Pancreas (tissue), 10 donors: ENCODE measurements at regions not wholly inside any gene's neighbourhood (a gene's known extent, or its start where the extent isn't known, plus 50 kb on each side); places are given as distances from the start of the nearest gene placed in this dataset.
"Not testable (repeated sequence)": the region's sequence is repeated elsewhere in the genome, so short reads cannot be mapped to it uniquely, and the experiment has no call there.

Source experiments
- ATAC-seq, 4 donors: fragments of 200-7000 bp; cut with Tn5 transposase; one replicate each; pipeline versions ENCODE4 v1.8.0 to v1.9.1; 2020; ENCODE audit warnings: mild to moderate bottlenecking in 4 of 4, moderate library complexity in 4 of 4
- DNase-seq, 6 donors: peaks; one replicate each; pipeline ENCODE4 v3.0.0-alpha.2; 2020
- FAIRE-seq: peaks from 2 replicates; lab custom pipeline; 2012; peaks lifted over from hg19 to GRCh38; lab: Jason Lieb, UNC
- H3K27ac ChIP-seq, 4 donors: fragments of 200-600 bp; sonication (generic); 1 replicate in 3 of 4; 2 replicates in 1 of 4; pipeline versions ENCODE4 v1.5.0 to v1.8.0; 2020
- H3K27me3 ChIP-seq, 4 donors: fragments of 200-600 bp; one replicate each; pipeline ENCODE4 v1.8.0; 2021
- H3K36me3 ChIP-seq, 3 donors: fragments of 200-600 bp; sonication (generic) in 1 of 3; one replicate each; pipeline versions ENCODE4 v1.5.0 to v1.8.0; 2020 to 2021
- H3K4me1 ChIP-seq, 3 donors: fragments of 200-600 bp; one replicate each; pipeline ENCODE4 v1.8.0; 2021
- H3K4me3 ChIP-seq, 4 donors: fragments of 200-600 bp; sonication (generic) in 2 of 4; one replicate each; pipeline versions ENCODE4 v1.5.0 to v1.8.0; 2020 to 2021
- H3K9me3 ChIP-seq, 4 donors: fragments of 200-600 bp; one replicate each; pipeline ENCODE4 v1.8.0; 2021
- CTCF ChIP-seq, 4 donors: fragments of 200-600 bp; sonication (generic) in 3 of 4; IDR thresholded peaks; one replicate each; pipeline versions ENCODE4 v1.5.0 to v1.8.0; 2021; ENCODE audit warnings: antibody characterized with exemption in 4 of 4
- WGBS, 2 donors: extraction: QIAGEN DNeasy Blood & Tissue Kit; methylation state at CpG; one replicate each; pipeline ENCODE4 v1.1.7; 2013; 5-methylcytosine and 5-hydroxymethylcytosine counted together
- intact Hi-C, 3 donors: fragments of 100-400 bp; cut with DNase I; formaldehyde crosslinking; loops; one replicate each; pipeline versions ENCODE4 v1.11.1 to v1.14.2; 2022
- donor health status: healthy with polysubstance abuse.
- donor health status: DM: no; HTN: no; CAD: no; lungs with moderate emphysema.
- donor health status: DM: no; HTN: no; CAD: no.
- donor health status: control.
- donor health status: control.
- donor health status: Bipolar disorder and iron deficiency.
- donor health status: DM: yes; HTN: yes; CAD: no.
- donor health status: DM: no; HTN: no; CAD: no.
- donor health status: DM: no; HTN: no; CAD: no.
- donor health status: DM: yes; HTN: yes; CAD: no.

GRCh38 chr4:149910604-149911350, 95.1 kb upstream of the IQCM start:
- FAIRE-seq (no peak), DNase-seq (no peak), ATAC-seq (no peak)
- Histone ChIP-seq H3K36me3 (no peaks in the 10 kb centered on the region), H3K27me3 (no peaks in the 10 kb centered on the region), H3K4me3 (no peak overlapping the region), H3K27ac (no peak overlapping the region), H3K9me3 (no peaks in the 10 kb centered on the region), H3K4me1 (no peaks in the 10 kb centered on the region)
- WGBS, 2 donors, result 7 to 8% methylated on average over 2 of the region's 2 CpGs
- intact Hi-C loops, result no loop called here
- TF ChIP-seq CTCF (IDR thresholded peaks at IDR 0.05), result no peak

- FAIRE-seq, result no peak
- Histone ChIP-seq H3K4me1 (no peaks in the 10 kb centered on the region), H3K27ac (no peak overlapping the region), H3K4me3 (no peak overlapping the region), H3K9me3 (no peaks in the 10 kb centered on the region), H3K36me3 (no peaks in the 10 kb centered on the region), H3K27me3 (no peaks in the 10 kb centered on the region)
- WGBS, 2 donors, result 82 to 85% methylated on average over 5 of the region's 5 CpGs
- no peak for ATAC-seq
- TF ChIP-seq CTCF (IDR thresholded peaks at IDR 0.05), result no peak
- intact Hi-C loops, result no loop called here
- no peak for DNase-seq
These were observed 95.7 kb upstream of the IQCM start for GRCh38 chr4:149911354-149911753.

- intact Hi-C loops, result no loop called here
- Histone ChIP-seq H3K4me3 (no peak overlapping the region), H3K4me1 (no peaks in the 10 kb centered on the region), H3K27ac (no peak overlapping the region), H3K27me3 (no peaks in the 10 kb centered on the region), H3K9me3 (no peaks in the 10 kb centered on the region), H3K36me3 (no peaks in the 10 kb centered on the region)
- 51 to 53% methylated on average over 3 of the region's 3 CpGs for WGBS, 2 donors
- DNase-seq, result no peak
- ATAC-seq, result no peak
- no peak for TF ChIP-seq CTCF (IDR thresholded peaks at IDR 0.05)
- no peak for FAIRE-seq
These were observed 96.4 kb upstream of the IQCM start for GRCh38 chr4:149912000-149912399.

- no peak overlapping the region for H3K4me3 ChIP-seq
- no peaks in the 10 kb centered on the region for H3K36me3 ChIP-seq
- intact Hi-C loops, result no loop called here
- no peak overlapping the region for H3K27ac ChIP-seq
- no peaks in the 10 kb centered on the region for H3K27me3 ChIP-seq
- WGBS, 2 donors, result 47% methylated on average over 7 of the region's 7 CpGs
- ATAC-seq (no peak), FAIRE-seq (no peak), DNase-seq (no peak)
- no peaks in the 10 kb centered on the region for H3K9me3 ChIP-seq
- no peaks in the 10 kb centered on the region for H3K4me1 ChIP-seq
- peak in 2 of 4 donors; percentile 46 to 50 for TF ChIP-seq CTCF (IDR thresholded peaks at IDR 0.05)
These were observed 98.8 kb upstream of the IQCM start for GRCh38 chr4:149914119-149915115.

GRCh38 chr4:149915735-149916134, 100.1 kb upstream of the IQCM start:
- H3K4me3 ChIP-seq, ATAC-seq, FAIRE-seq, H3K4me1 ChIP-seq, H3K36me3 ChIP-seq, H3K9me3 ChIP-seq, DNase-seq, H3K27ac ChIP-seq, H3K27me3 ChIP-seq, intact Hi-C loops: not testable (repeated sequence)
- WGBS, 2 donors, result 66 to 70% methylated on average over 15 of the region's 15 CpGs
